Medulla oblongata (tissue), 1 donor: ENCODE measurements at regions not wholly inside any gene's neighbourhood (a gene's known extent, or its start where the extent isn't known, plus 50 kb on each side); places are given as distances from the start of the nearest gene placed in this dataset.

Source experiments
- DNase-seq: peaks from one replicate; pipeline ENCODE4 v3.0.0-alpha.2; 2015; ENCODE audit errors: extremely low spot score

- DNase-seq: no peak
These were observed 374.7 kb downstream of the AJAP1 start for GRCh38 chr1:5029136-5029535.

DNA sequence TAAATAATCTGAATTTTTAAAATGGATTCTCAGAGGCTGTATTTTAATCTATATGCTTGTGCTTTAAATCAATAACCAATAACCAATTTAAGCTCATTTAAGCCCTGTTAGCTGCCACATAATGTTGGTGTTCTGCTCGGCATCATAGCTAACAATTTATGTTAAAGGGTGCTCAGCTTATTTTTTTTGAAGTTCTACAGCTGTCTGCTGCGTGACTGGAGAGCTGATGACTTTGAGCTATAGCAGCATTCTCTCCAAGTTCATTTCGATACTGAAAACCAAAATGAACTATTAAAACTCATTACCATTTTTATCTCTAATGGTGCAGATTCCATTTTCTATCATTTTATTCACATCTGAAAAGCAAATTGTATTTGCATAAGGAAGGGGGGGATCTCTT is 357.8 kb downstream of the AJAP1 start:
- no peak for DNase-seq

GRCh38 chr1:5010656-5011055 is 356.2 kb downstream of the AJAP1 start:
- DNase-seq: no peak

- DNase-seq: no peak
These were observed 355.8 kb downstream of the AJAP1 start for GRCh38 chr1:5010236-5010635.

GRCh38 chr1:5009376-5010065 is 355.1 kb downstream of the AJAP1 start:
- no peak for DNase-seq

DNA sequence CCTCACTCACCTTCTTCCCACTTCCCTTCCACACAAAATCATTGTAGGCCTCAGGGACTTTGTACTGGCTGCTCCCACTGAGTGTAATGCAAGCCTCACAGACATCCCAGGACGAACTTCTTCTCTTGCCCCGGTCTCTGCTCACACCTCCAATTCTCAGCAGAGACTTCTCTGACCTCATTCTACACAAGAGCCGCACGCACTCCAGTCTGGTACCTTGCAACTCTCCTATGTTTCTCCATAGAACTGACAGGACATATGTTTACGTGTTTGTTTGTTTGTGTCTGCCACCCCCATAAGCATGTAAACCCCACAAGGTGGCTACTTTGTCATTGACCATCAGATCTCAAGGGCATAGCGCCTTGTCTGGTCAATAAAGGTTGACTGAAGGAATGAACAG is 350.8 kb downstream of the AJAP1 start:
- no peak for DNase-seq

- DNase-seq: no peak
These were observed 348.3 kb downstream of the AJAP1 start for GRCh38 chr1:5002676-5003075.

DNA sequence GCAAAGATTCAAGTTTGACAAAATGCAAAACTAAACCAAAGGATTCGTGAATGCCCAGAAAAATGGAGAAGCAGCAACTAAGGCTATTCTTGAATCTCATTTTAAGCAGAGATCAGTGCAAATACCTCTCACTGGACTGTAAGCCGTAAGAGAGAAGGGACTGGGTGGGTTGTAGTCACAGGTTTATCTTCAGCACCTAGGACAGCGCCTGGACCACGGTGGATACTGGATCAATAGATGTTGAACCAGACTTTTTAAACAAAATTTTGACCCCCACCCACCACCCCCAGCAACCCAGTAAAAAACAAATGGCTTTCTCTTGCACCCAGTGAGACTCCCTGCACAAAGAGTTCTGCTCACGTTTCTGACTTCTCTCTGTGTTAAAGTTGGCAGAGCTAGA is 347.1 kb downstream of the AJAP1 start:
- DNase-seq: no peak

GRCh38 chr1:4986306-4986705 is 331.9 kb downstream of the AJAP1 start:
- no peak for DNase-seq

- no peak for DNase-seq
These were observed 330.4 kb downstream of the AJAP1 start for GRCh38 chr1:4984841-4985240.

- DNase-seq: no peak
These were observed 325.8 kb downstream of the AJAP1 start for GRCh38 chr1:4980211-4980610.

DNA sequence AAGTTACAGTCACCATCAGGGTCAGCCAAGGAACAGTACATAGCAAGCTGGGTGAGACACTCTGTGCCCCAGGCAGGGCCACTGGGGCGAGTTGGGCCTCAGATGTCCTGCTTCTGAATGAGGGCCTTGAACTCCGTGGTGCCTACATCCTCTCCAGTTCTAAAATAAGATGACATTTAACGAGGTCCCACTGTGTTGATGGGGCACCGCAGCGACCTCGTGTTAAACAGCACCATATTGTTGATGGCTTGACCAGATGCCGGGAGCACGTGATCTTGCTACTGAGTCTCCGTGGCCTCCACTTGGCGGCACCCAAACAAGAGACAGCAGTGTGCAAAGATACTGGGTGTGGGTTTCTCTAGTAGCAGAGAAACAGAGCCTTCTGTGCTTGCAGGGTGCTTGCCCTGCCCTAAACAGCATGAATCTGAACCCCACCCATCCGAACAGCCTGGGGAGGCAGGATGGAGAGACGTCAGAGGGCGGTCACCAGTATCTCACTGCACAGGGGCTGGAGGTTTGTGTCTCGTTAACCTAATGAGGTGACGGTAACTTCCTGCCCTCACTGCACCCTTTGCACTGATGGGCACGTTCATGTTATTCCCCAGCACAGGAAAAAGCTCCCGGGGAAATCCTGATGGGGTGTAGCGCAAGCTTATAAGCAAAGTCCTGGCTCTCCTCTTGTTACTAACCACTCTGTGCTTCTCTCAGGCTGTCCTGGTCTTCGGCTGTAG is 324.4 kb downstream of the AJAP1 start:
- DNase-seq: no peak

DNA sequence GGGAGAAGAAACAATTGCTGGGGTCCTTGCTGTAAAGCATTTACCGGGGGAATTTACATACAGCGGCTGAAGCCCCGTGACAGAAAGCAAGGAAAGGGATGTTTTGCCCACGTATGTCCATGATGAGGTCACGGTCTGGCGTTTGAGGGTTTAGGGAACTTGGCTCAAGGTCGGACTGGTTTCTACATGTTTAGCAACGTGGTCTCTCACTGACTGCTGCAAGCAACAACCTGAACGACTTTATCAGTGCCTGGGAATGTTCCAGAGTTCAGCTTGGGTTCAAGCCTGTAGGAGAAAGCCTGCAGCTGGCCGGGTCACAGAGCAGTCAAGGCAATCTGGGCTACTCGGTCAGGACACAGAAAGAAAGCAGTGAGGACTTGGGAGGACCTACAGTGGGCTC is 323.3 kb downstream of the AJAP1 start:
- DNase-seq: no peak

GRCh38 chr1:4976859-4977440 is 322.5 kb downstream of the AJAP1 start:
- no peak for DNase-seq

DNA sequence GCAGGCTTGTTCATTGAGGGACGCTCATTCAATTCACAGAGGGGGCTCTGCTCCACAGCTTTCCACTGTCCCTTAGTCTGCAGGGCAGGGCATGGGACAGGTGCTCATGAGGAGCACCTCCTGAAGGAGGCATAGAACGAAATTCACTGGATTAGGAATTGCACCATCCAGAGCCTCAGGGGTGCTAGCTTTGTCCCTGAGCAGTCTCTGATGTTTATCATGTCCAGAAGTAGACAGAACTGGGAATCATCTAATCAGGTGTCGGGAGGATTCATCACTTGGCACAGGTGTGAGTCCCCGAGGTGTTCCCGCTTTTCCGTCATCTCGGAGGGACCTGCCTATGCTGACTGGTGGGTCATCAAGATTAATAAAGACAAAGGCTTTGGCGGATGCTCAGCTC is 321.4 kb downstream of the AJAP1 start:
- DNase-seq: no peak

DNA sequence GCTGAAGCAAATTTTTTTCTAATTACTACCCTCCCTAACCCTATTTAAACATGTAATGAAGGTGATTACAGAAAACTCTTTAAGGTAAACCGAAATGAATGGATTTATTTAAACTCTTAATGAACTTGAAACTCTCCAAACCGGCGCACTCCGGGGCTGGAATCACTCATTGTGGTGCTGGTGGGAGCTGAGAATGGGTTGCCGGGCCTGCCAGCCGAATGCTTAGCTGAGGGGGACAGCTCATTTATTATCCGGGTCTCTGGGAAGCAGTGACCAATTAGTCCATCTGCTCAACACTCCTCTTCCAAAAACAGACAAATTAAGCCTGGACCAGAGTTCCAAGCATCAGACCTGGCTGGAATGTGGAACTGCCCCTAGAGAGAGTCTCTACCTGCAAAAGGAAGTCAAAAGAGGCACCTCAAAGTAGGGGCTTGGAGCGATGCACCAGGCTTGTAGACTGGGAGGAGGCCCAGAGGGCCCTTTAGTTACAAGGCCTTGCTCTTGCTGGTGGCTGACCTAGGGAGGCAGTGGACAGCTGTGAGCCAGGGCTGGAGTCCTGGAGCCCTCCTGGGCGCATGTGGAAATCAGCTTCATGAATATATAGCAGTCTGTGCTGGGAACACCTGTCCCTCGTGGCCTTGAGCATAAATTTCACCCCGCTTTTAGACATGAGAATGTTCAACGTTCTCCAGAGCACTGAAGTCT is 320.7 kb downstream of the AJAP1 start:
- no peak for DNase-seq

GRCh38 chr1:4973341-4973740 is 318.9 kb downstream of the AJAP1 start:
- no peak for DNase-seq

- no peak for DNase-seq
These were observed 318.4 kb downstream of the AJAP1 start for GRCh38 chr1:4972761-4973320.

DNA sequence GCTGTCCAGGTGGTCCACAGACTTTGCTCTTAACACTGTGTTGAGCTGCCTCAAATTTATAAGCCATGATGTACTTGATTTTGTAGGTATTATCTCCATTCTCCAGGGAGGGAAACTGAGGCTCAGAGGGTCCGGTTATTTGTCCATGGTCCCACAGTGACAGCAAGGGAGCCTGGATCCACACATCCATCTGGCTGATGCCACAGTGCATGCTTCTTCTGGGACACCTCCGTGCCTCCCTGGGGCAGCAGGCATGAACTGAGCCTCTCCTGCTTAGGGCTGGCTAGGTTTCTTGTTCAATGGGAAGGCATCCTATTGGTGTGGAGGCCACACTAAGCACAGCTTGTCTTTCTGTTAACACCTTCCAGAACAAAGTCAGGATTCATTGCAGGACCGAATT is 317.3 kb downstream of the AJAP1 start:
- DNase-seq: no peak

DNA sequence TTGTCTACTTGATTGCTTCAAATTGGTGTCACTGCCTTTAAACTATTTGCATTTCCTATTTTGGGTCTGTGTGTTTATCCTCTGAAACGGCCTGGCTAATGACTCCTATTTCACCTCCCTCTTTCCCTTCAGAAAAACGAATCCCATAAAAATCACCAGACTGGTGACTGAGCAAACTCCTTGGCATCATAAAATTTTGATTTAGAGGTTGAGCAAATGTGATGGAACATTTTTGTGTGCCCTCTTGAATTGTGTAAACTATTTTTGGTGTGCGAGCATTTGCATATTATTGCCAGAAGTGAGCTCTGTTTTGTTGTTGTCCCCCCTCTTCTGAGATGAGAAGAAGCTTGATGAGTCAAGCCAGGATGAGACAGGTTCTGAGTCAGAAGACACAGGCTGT is 316.1 kb downstream of the AJAP1 start:
- DNase-seq: no peak

DNA sequence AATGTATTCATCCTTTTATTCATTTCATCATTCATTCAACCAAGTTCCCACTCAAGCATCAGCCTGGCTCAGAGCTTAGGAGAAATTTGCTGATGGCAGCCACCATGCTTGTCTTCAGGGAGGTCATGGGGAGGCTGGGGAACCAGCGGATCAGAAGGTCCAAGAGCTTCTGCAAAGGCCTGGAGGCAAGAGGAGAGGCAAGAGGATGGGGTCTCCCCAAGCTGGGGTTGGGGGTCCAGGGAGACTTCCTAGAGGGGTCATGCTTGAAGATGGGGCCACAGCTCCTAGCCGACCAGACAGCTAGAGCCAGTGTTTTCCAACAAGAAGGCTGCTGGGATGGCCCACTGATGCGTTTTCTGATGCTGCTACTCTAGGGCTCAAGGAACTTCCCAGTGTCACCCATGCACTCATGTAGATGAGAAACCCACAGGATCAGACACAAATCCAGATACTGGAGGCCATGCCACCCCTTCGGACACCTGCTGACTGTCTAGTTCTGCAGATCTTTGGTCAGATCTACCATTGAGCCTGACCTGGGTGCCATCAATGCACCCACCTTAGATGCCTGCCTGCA is 315.2 kb downstream of the AJAP1 start:
- DNase-seq: no peak
